Urothelium cell line (cell line): ENCODE measurements at regions not wholly inside any gene's neighbourhood (a gene's known extent, or its start where the extent isn't known, plus 50 kb on each side); places are given as distances from the start of the nearest gene placed in this dataset.
"Not testable (repeated sequence)": the region's sequence is repeated elsewhere in the genome, so short reads cannot be mapped to it uniquely, and the experiment has no call there.

Source experiments
- DNase-seq: peaks from one replicate; pipeline ENCODE4 v3.0.0; 2011; ENCODE audit warnings: low spot score, mixed read lengths
- FAIRE-seq: peaks from 2 replicates; lab custom pipeline; 2011; peaks lifted over from hg19 to GRCh38; lab: Jason Lieb, UNC

- DNase-seq = no peak
- no peak for FAIRE-seq
Observed at GRCh38 chr5:35561396-35561795, 56.3 kb upstream of the SPEF2 start.

GRCh38 chr5:35557748-35558147 is 59.9 kb upstream of the SPEF2 start:
- no peak for FAIRE-seq

GRCh38 chr5:35557199-35557598 is 60.5 kb upstream of the SPEF2 start:
- DNase-seq (no peak), FAIRE-seq (no peak)

More at GRCh38 chr5:35557748-35558147, 59.9 kb upstream of the SPEF2 start:
- DNase-seq = no peak

GRCh38 chr5:35554016-35554415 is 63.6 kb upstream of the SPEF2 start:
- FAIRE-seq (no peak), DNase-seq (no peak)

- no peak for FAIRE-seq
- no peak for DNase-seq
Observed at GRCh38 chr5:35545190-35545589, 72.5 kb upstream of the SPEF2 start.

- no peak for DNase-seq
- no peak for FAIRE-seq
Observed at GRCh38 chr5:35543408-35543807, 74.3 kb upstream of the SPEF2 start.

- no peak for FAIRE-seq
- DNase-seq = no peak
Observed at GRCh38 chr5:35540002-35540401, 77.7 kb upstream of the SPEF2 start.

- DNase-seq (no peak), FAIRE-seq (no peak)
Observed at GRCh38 chr5:35538198-35538931, 79.3 kb upstream of the SPEF2 start.

- DNase-seq (no peak), FAIRE-seq (peak; percentile 53)
Observed at GRCh38 chr5:35533156-35533555, 84.5 kb upstream of the SPEF2 start.

GRCh38 chr5:35531553-35531952 is 86.1 kb upstream of the SPEF2 start:
- DNase-seq, FAIRE-seq: not testable (repeated sequence)

GRCh38 chr5:35518104-35518503 is 99.6 kb upstream of the SPEF2 start:
- no peak for FAIRE-seq
- DNase-seq = no peak

- DNase-seq = no peak
- FAIRE-seq = no peak
Observed at GRCh38 chr5:35516271-35516670, 101.4 kb upstream of the SPEF2 start.

- no peak for FAIRE-seq
Observed at GRCh38 chr5:35513612-35514011, 104.1 kb upstream of the SPEF2 start.

GRCh38 chr5:35502206-35502605 is 115.5 kb upstream of the SPEF2 start:
- FAIRE-seq (no peak), DNase-seq (no peak)

More at GRCh38 chr5:35513612-35514011, 104.1 kb upstream of the SPEF2 start:
- DNase-seq = no peak

GRCh38 chr5:35488791-35489190 is 128.9 kb upstream of the SPEF2 start:
- FAIRE-seq = no peak
- DNase-seq = no peak

- FAIRE-seq = no peak
- DNase-seq = no peak
Observed at GRCh38 chr5:35488055-35488454, 129.6 kb upstream of the SPEF2 start.

- DNase-seq (no peak), FAIRE-seq (no peak)
Observed at GRCh38 chr5:35487233-35488025, 130.2 kb upstream of the SPEF2 start.

GRCh38 chr5:35485487-35485886 is 132.2 kb upstream of the SPEF2 start:
- FAIRE-seq (no peak), DNase-seq (no peak)

GRCh38 chr5:35484241-35484640 is 133.4 kb upstream of the SPEF2 start:
- DNase-seq (no peak), FAIRE-seq (no peak)

GRCh38 chr5:35483780-35484179 is 133.9 kb upstream of the SPEF2 start:
- DNase-seq = no peak
- no peak for FAIRE-seq

- FAIRE-seq = no peak
- no peak for DNase-seq
Observed at GRCh38 chr5:35483191-35483590, 134.5 kb upstream of the SPEF2 start.

- FAIRE-seq (no peak), DNase-seq (no peak)
Observed at GRCh38 chr5:35482167-35482755, 135.4 kb upstream of the SPEF2 start.
